Astrocyte of the cerebellum (primary cell): ENCODE measurements at regions not wholly inside any gene's neighbourhood (a gene's known extent, or its start where the extent isn't known, plus 50 kb on each side); places are given as distances from the start of the nearest gene placed in this dataset.
A peak's percentile ranks its signal among the peaks of the same experiment; 100 is the strongest.

Experiments used
- DNase-seq: peaks from one replicate; pipeline ENCODE4 v3.0.0-alpha.2; 2011; ENCODE audit warnings: low read depth
- H3K4me3 ChIP-seq: 2 replicates; pipeline ENCODE4 v1.5.1; 2011; ENCODE audit warnings: mild to moderate bottlenecking, low read depth, low read length, moderate library complexity
- CTCF ChIP-seq: IDR thresholded peaks from 2 replicates; pipeline ENCODE4 v1.5.1; 2012; ENCODE audit warnings: low read length, low read depth, moderate library complexity, mild to moderate bottlenecking; ENCODE audit errors: missing control alignments
- in situ Hi-C: cut with HindIII; loops from 2 replicates; pipeline ENCODE4 v1.10.0; 2017; ENCODE audit warnings: low sequenced_read_pairs

- in situ Hi-C loops, result no loop called here
- no peak overlapping the region for H3K4me3 ChIP-seq
- TF ChIP-seq CTCF, result no peak
- no peak for DNase-seq
These were observed 219.8 kb downstream of the ETS1 start for GRCh38 chr11:128367573-128367972.

DNA sequence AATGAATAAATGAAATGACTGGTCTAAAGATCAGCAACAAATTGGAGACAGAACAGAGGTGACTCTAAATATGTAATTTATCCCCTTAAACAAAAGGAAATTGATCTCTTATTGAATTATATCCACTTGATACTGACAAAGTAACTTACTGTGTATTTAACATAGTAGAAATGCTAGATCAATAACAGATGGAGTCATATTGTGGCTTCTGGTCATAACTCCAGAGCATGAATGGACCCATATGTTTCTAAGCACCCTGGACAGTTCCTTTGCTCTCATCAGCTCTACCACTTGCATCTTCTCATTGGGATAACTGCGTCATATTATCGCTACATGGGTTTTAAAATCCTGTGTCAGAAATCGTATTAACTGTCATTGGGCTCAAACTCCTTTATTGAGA is 222.3 kb downstream of the ETS1 start:
- peak; percentile 63 for DNase-seq
- in situ Hi-C loops, result no loop called here
- no peak for TF ChIP-seq CTCF
- no peak overlapping the region for H3K4me3 ChIP-seq

GRCh38 chr11:128361451-128362020 is 225.8 kb downstream of the ETS1 start:
- in situ Hi-C loops, result no loop called here
- H3K4me3 ChIP-seq, result no peak overlapping the region
- TF ChIP-seq CTCF, result no peak
- DNase-seq, result no peak

GRCh38 chr11:128359515-128359914 is 227.8 kb downstream of the ETS1 start:
- no peak for TF ChIP-seq CTCF
- DNase-seq, result no peak
- no peak overlapping the region for H3K4me3 ChIP-seq
- in situ Hi-C loops, result no loop called here

DNA sequence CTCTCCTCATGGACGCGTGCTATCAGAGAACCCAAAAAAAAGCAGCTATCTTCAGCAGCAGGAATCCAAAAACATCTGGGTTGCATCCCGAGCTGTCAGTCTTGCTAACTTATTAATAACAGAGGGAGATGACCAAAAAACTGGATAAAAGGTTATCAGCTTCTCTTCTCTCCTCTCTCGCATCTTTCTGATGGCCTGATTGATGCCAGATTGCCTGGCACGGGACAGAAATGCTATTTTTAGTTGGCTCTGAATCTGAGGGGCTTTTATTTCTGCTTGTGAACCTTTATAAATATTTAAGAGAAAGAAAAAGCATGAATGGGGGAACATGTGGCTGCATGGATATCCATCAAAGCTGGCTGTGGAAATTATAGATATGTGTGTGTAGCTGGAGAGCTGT is 230.3 kb downstream of the ETS1 start:
- DNase-seq, result no peak
- H3K4me3 ChIP-seq, result no peak overlapping the region
- TF ChIP-seq CTCF, result no peak
- in situ Hi-C loops, result no loop called here

- DNase-seq, result no peak
- no peak overlapping the region for H3K4me3 ChIP-seq
- TF ChIP-seq CTCF, result no peak
- in situ Hi-C loops, result no loop called here
These were observed 231.8 kb downstream of the ETS1 start for GRCh38 chr11:128355558-128355957.

DNA sequence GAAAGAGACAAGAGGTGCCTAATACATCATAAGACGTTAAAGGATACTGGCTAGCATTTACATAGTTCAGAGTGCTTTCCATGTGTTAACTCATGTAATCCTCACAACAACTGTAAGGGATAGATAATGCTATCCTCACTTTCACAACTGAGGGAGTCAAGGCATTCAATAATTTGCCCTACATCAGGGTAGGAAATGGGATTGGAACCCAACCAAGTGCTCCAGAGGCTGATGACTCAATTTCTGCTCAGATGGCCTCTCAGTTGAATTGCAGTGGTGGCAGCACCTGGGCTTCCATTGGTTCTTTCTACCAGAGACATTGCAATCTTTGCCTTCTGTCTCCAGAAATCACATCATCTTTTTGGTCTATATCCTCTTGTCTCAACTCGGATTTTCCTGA is 232.9 kb downstream of the ETS1 start:
- no peak overlapping the region for H3K4me3 ChIP-seq
- TF ChIP-seq CTCF, result no peak
- in situ Hi-C loops, result no loop called here
- no peak for DNase-seq
